ENCODE measurements at regions not wholly inside any gene's neighbourhood (a gene's known extent, or its start where the extent isn't known, plus 50 kb on each side); places are given as distances from the start of the nearest gene placed in this dataset.

- no peak for TF ChIP-seq POLR2AphosphoS5 (IDR thresholded peaks at IDR 0.05; ENCODE audit: low read depth, low read length)
- no peak for TF ChIP-seq REST (IDR thresholded peaks at IDR 0.05; ENCODE audit: insufficient read depth in 1 of 2, low read depth in 2 of 2, low read length in 2 of 2)
- TF ChIP-seq TAF1 (IDR thresholded peaks at IDR 0.05; ENCODE audit: borderline replicate concordance, insufficient read depth, low read length), result no peak
These were observed 117.1 kb upstream of the SPAG17 start for GRCh38 chr1:118302145-118302544.
